Kidney tubule cell (primary cell): ENCODE measurements at regions not wholly inside any gene's neighbourhood (a gene's known extent, or its start where the extent isn't known, plus 50 kb on each side); places are given as distances from the start of the nearest gene placed in this dataset.
A peak's percentile ranks its signal among the peaks of the same experiment; 100 is the strongest.

Experiments
- DNase-seq: peaks from one replicate; pipeline ENCODE4 v3.0.0-alpha.2; 2018; ENCODE audit warnings: low spot score

GRCh38 chr1:90134175-90134955, 139.5 kb downstream of the ZNF326 start:
- no peak for DNase-seq

GRCh38 chr1:90133133-90133532, 138.2 kb downstream of the ZNF326 start:
- DNase-seq: peak; percentile 50

- DNase-seq: no peak
Observed at GRCh38 chr1:90132306-90132705, 137.4 kb downstream of the ZNF326 start.

GRCh38 chr1:90127288-90127953, 132.5 kb downstream of the ZNF326 start:
- no peak for DNase-seq

- no peak for DNase-seq
Observed at GRCh38 chr1:90126834-90127233, 131.9 kb downstream of the ZNF326 start.

GRCh38 chr1:90122654-90123340, 127.9 kb downstream of the ZNF326 start:
- DNase-seq: no peak

GRCh38 chr1:90114521-90115141, 119.7 kb downstream of the ZNF326 start:
- peak; percentile 60 for DNase-seq

GRCh38 chr1:90107990-90108389, 113.1 kb downstream of the ZNF326 start:
- DNase-seq: no peak

- DNase-seq: no peak
Observed at GRCh38 chr1:90106311-90106710, 111.4 kb downstream of the ZNF326 start.

- no peak for DNase-seq
Observed at GRCh38 chr1:90104941-90105538, 110.1 kb downstream of the ZNF326 start.

GRCh38 chr1:90100566-90100965, 105.7 kb downstream of the ZNF326 start:
- no peak for DNase-seq

GRCh38 chr1:90092441-90092840, 97.5 kb downstream of the ZNF326 start:
- DNase-seq: no peak
